ENCODE measurements at regions not wholly inside any gene's neighbourhood (a gene's known extent, or its start where the extent isn't known, plus 50 kb on each side); places are given as distances from the start of the nearest gene placed in this dataset.

DNA sequence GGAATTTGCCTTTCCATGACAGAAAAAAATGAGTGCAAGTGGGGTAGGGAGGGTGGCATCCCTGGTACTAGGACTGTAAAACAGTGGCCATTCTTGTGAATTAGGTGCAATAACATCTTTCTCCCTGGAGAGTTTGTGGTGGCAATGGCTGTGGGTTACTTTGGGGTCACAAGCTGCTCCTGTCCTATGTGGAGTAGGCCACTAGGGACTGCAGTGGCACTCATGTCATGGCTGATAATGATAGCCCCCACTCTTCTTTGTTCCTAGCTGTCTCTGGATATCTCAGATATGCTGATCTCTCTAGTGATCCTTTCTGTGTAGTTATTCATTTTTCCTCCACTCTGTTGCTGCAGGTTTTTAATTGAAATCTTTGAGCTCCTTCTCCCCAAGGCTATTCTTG, 270.5 kb upstream of the CHORDC1 start:
- CTCF ChIA-PET = no interaction called here
- H3K36me3 ChIP-seq (ENCODE audit: control insufficient read depth, insufficient read depth, low read length) = no peaks in the 10 kb centered on the region
- POLR2A ChIA-PET = no interaction called here
- peaks cover 4% of the 10 kb centered on the region for H3K27me3 Mint-ChIP-seq (ENCODE audit: insufficient read depth, unreplicated experiment)
- TF ChIP-seq, protein P1, sequence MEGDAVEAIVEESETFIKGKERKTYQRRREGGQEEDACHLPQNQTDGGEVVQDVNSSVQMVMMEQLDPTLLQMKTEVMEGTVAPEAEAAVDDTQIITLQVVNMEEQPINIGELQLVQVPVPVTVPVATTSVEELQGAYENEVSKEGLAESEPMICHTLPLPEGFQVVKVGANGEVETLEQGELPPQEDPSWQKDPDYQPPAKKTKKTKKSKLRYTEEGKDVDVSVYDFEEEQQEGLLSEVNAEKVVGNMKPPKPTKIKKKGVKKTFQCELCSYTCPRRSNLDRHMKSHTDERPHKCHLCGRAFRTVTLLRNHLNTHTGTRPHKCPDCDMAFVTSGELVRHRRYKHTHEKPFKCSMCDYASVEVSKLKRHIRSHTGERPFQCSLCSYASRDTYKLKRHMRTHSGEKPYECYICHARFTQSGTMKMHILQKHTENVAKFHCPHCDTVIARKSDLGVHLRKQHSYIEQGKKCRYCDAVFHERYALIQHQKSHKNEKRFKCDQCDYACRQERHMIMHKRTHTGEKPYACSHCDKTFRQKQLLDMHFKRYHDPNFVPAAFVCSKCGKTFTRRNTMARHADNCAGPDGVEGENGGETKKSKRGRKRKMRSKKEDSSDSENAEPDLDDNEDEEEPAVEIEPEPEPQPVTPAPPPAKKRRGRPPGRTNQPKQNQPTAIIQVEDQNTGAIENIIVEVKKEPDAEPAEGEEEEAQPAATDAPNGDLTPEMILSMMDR (IDR thresholded peaks at IDR 0.05; ENCODE audit: insufficient read depth in 1 of 2, low read depth in 1 of 2, low read length in 1 of 2, severe bottlenecking in 1 of 2, unreplicated experiment in 1 of 2) = peak in 1 of 2 experiments; percentile 16
- H3K27me3 ChIP-seq (replicated peaks; ENCODE audit: control insufficient read depth, insufficient read depth, low read length) = no peaks in the 10 kb centered on the region
- H3K9me3 ChIP-seq = no peaks in the 10 kb centered on the region
- no peak for DNase-seq
- peaks cover 9% of the 10 kb centered on the region for H3K9me3 Mint-ChIP-seq (ENCODE audit: unreplicated experiment)
- H3K4me3 Mint-ChIP-seq (ENCODE audit: unreplicated experiment) = no peak overlapping the region
- intact Hi-C loops (cut with micrococcal nuclease; ENCODE audit: unreplicated experiment) = no loop called here
- no peaks in the 10 kb centered on the region for H3K36me3 Mint-ChIP-seq (ENCODE audit: insufficient read depth, unreplicated experiment)
- H3K27ac Mint-ChIP-seq (ENCODE audit: unreplicated experiment) = no peak overlapping the region
- no TSS peak for BruUV-seq (replicated peaks)
- no peaks in the 10 kb centered on the region for H3K4me1 Mint-ChIP-seq (ENCODE audit: low read depth, unreplicated experiment)
- no peak overlapping the region for H3K4me3 ChIP-seq (ENCODE audit: low read depth, low read length)
- no peaks in the 10 kb centered on the region for H3K4me1 ChIP-seq

GRCh38 chr11:90491466-90491865, 268.6 kb upstream of the CHORDC1 start:
- H3K4me1 ChIP-seq = no peaks in the 10 kb centered on the region
- H3K27me3 ChIP-seq (replicated peaks; ENCODE audit: control insufficient read depth, insufficient read depth, low read length) = no peaks in the 10 kb centered on the region
- ChIA-PET POLR2A (no interaction called here), CTCF (no interaction called here)
- peaks cover 9% of the 10 kb centered on the region for H3K9me3 Mint-ChIP-seq (ENCODE audit: unreplicated experiment)
- TF ChIP-seq, protein P1 (IDR thresholded peaks at IDR 0.05; ENCODE audit: insufficient read depth in 1 of 2, low read depth in 1 of 2, low read length in 1 of 2, severe bottlenecking in 1 of 2, unreplicated experiment in 1 of 2) = no peak
- no peaks in the 10 kb centered on the region for H3K36me3 ChIP-seq (ENCODE audit: control insufficient read depth, insufficient read depth, low read length)
- H3K27me3 Mint-ChIP-seq (ENCODE audit: insufficient read depth, unreplicated experiment) = peaks cover 4% of the 10 kb centered on the region
- no TSS peak for BruUV-seq (replicated peaks)
- H3K4me3 Mint-ChIP-seq (ENCODE audit: unreplicated experiment) = no peak overlapping the region
- H3K27ac Mint-ChIP-seq (ENCODE audit: unreplicated experiment) = no peak overlapping the region
- H3K4me3 ChIP-seq (ENCODE audit: low read depth, low read length) = no peak overlapping the region
- H3K4me1 Mint-ChIP-seq (ENCODE audit: low read depth, unreplicated experiment) = no peaks in the 10 kb centered on the region
- intact Hi-C loops (cut with micrococcal nuclease; ENCODE audit: unreplicated experiment) = no loop called here
- H3K36me3 Mint-ChIP-seq (ENCODE audit: insufficient read depth, unreplicated experiment) = no peaks in the 10 kb centered on the region
- H3K9me3 ChIP-seq = no peaks in the 10 kb centered on the region
- no peak for DNase-seq

- Histone ChIP-seq H3K4me3 (ENCODE audit: low read depth, low read length) (no peak overlapping the region), H3K36me3 (ENCODE audit: control insufficient read depth, insufficient read depth, low read length) (no peaks in the 10 kb centered on the region), H3K27me3 (replicated peaks; ENCODE audit: control insufficient read depth, insufficient read depth, low read length) (no peaks in the 10 kb centered on the region), H3K9me3 (no peaks in the 10 kb centered on the region), H3K4me1 (0 out of 2 replicates have a peak, but pooled peaks cover 3% of the 10 kb centered on the region)
- ChIA-PET CTCF (no interaction called here), POLR2A (no interaction called here)
- peak in 1 of 2 experiments; percentile 53 for DNase-seq
- no peak overlapping the region for H3K4me3 Mint-ChIP-seq (ENCODE audit: unreplicated experiment)
- intact Hi-C loops (cut with micrococcal nuclease; ENCODE audit: unreplicated experiment) = loop anchor here (1.0 to 5.0 kb wide), 3 partner anchors 66 to 471 kb away; no protein-coding TSS in a partner anchor
- TF ChIP-seq, protein P1 (IDR thresholded peaks at IDR 0.05; ENCODE audit: insufficient read depth in 1 of 2, low read depth in 1 of 2, low read length in 1 of 2, severe bottlenecking in 1 of 2, unreplicated experiment in 1 of 2) = peak; percentile 77 to 86
- no peaks in the 10 kb centered on the region for H3K27me3 Mint-ChIP-seq (ENCODE audit: insufficient read depth, unreplicated experiment)
- H3K36me3 Mint-ChIP-seq (ENCODE audit: insufficient read depth, unreplicated experiment) = no peaks in the 10 kb centered on the region
- peaks cover 11% of the 10 kb centered on the region for H3K4me1 Mint-ChIP-seq (ENCODE audit: low read depth, unreplicated experiment)
- H3K27ac Mint-ChIP-seq (ENCODE audit: unreplicated experiment) = no peak overlapping the region
- BruUV-seq (replicated peaks) = no TSS peak
- H3K9me3 Mint-ChIP-seq (ENCODE audit: unreplicated experiment) = no peaks in the 10 kb centered on the region
Measured at GRCh38 chr11:90476442-90477007, 253.7 kb upstream of the CHORDC1 start.

Measured in Caco-2 (cell line).